GM13977 (cell line): ENCODE measurements at regions not wholly inside any gene's neighbourhood (a gene's known extent, or its start where the extent isn't known, plus 50 kb on each side); places are given as distances from the start of the nearest gene placed in this dataset.
A peak's percentile ranks its signal among the peaks of the same experiment; 100 is the strongest.
"Not testable (repeated sequence)": the region's sequence is repeated elsewhere in the genome, so short reads cannot be mapped to it uniquely, and the experiment has no call there.

Experiments used
- DNase-seq: peaks from one replicate; pipeline ENCODE4 v3.0.0; 2012; ENCODE audit warnings: low spot score
- CTCF ChIP-seq: IDR thresholded peaks from 2 replicates; pipeline ENCODE4 v1.5.1; 2012; ENCODE audit warnings: mild to moderate bottlenecking, control low read depth; ENCODE audit not compliant: insufficient read depth; ENCODE audit errors: extremely low read depth, missing control alignments
- in situ Hi-C: fragments of 300-500 bp; cut with MboI; formaldehyde crosslinking; loops from one replicate; pipeline ENCODE4 v1.12.0; 2022; ENCODE audit warnings: low sequenced_read_pairs, low pct_unique_long_range_greater_than_20kb, mixed read lengths, inconsistent platforms; ENCODE audit not compliant: unreplicated experiment

- in situ Hi-C loops, result no loop called here
- TF ChIP-seq CTCF, result no peak
- peak; percentile 5 for DNase-seq
These were observed 154.5 kb downstream of the MSN start for GRCh38 chrX:65821721-65822496.

- in situ Hi-C loops, DNase-seq: not testable (repeated sequence)
These were observed 152.5 kb downstream of the MSN start for GRCh38 chrX:65819983-65820382.

GRCh38 chrX:65813245-65813644, 145.8 kb downstream of the MSN start:
- DNase-seq, result no peak
- TF ChIP-seq CTCF, result no peak
- in situ Hi-C loops, result no loop called here

GRCh38 chrX:65811558-65812228, 144.2 kb downstream of the MSN start:
- in situ Hi-C loops, result no loop called here
- TF ChIP-seq CTCF, result no peak
- no peak for DNase-seq
